LHCN-M2 (cell line): ENCODE measurements at regions not wholly inside any gene's neighbourhood (a gene's known extent, or its start where the extent isn't known, plus 50 kb on each side); places are given as distances from the start of the nearest gene placed in this dataset.

ENCODE experiments used
- DNase-seq: peaks from one replicate; pipeline ENCODE4 v3.0.0-alpha.2; 2012; ENCODE audit warnings: low read depth

- no peak for DNase-seq
These were observed 299.4 kb downstream of the TCERG1L start for GRCh38 chr10:131011936-131012640.

- DNase-seq: no peak
These were observed 298.9 kb downstream of the TCERG1L start for GRCh38 chr10:131012641-131012985.

GRCh38 chr10:131013281-131013912, 298.1 kb downstream of the TCERG1L start:
- no peak for DNase-seq

DNA sequence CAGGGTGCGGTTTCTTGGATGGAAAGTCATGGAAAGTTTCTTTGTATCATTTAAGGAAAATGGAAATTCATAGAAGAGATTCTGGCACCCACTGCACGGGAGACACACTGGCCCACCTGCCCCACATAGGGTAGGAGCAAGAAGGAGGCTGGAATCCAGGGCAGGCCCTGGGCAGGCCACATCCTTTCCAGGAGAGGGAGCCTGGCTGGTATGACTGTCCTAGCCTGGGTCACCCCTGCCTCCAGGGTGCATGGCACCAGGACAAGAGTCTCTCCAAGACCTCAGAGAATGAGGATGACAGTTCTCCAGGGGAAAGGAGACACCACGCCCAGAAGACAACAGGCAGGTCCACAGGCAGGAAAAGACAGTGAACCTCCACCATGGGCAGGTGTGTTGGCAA, 297.2 kb downstream of the TCERG1L start:
- no peak for DNase-seq

DNA sequence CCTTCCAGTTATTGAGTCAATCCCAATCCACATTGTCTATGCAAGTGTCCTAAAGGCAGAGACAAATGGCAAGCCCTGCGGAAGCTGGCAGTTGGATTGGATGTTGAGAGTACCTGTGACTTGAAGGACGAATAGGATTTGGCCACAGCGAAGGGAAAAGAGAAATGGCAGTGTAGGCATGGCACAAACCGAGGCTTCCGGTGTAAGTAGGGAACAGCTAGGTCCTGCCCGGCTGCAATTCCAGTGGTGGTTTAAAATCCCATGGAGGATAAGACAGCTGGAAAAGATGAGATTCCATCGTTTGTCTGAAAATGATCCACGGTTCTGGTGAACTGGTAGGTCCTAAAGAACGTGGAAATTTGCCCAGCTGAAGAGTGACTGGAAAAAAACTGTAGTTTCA, 296.2 kb downstream of the TCERG1L start:
- no peak for DNase-seq

DNA sequence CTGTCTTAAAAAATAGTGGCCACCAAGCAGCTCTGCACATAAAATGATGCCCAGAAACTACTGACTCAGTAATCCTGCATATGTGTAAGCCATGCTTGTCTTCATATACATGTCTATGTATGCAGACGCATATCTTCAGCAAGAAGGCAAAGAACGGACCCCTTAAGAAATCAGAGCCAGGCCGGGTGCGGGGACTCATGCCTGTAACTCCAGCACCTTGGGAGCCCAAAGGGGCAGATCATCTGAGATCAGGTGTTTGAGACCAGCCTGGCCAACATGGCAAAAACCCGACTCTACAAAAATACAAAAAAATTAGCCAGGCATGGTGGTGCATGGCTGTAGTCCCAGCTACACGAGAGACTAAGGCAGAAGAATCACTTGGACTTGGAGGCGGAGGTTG, 295.0 kb downstream of the TCERG1L start:
- DNase-seq: no peak

DNA sequence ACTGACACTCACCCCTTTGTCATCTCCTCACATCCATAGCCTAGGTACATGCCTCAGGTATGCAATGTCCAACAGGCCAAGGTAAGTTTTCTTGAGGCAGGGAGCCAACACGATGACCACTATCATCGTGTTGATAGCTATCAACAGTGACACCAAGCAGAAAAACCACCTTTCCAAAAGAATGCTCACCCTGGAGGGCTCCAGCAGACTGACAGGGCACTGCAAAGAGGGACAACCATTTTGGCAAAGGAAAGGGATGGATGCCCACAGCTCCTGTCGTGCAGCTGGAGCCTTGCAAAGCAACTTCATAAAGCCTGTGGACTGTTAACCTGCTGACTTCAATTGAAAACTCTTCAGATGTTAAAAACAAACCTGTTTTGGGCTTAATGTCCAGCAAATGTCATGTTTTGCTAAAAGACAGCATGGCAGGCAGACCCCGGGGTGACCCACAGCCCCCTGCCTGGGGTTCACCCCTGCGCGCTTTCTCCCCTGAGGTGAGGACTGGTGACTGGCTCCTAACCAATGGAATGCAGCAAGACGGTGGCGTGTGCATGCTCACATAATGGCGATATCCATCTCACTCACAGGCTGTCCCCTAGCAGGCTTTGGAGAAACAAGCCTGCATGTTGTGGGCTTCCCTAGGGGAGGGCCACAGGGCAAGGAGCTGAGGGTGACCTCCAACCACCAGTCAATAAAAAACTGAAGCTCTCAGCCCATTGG, 293.8 kb downstream of the TCERG1L start:
- DNase-seq: no peak

- no peak for DNase-seq
These were observed 292.5 kb downstream of the TCERG1L start for GRCh38 chr10:131018886-131019500.

DNA sequence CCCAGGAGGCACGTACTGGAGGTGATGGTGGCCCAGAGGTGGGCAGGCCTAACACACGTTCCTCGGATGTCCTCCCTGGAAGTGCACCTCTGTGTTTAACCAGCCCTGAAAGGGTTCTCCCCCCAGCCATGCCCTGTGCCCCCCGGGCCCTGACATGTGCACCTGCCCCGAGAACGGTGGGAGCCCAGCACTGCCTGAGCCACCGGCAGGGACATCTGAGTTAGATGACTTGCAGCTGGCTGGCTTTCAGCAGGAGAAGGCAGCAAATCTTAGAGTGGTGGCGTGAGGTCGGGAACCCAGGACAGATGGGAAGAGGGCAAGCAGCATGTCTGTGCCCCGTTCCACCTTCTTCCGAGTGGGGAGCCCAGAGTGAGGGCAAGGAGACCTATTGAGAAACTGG, 291.8 kb downstream of the TCERG1L start:
- DNase-seq: no peak

- no peak for DNase-seq
These were observed 290.7 kb downstream of the TCERG1L start for GRCh38 chr10:131020775-131021174.

GRCh38 chr10:131021246-131021895, 290.1 kb downstream of the TCERG1L start:
- DNase-seq: no peak

- DNase-seq: no peak
These were observed 289.6 kb downstream of the TCERG1L start for GRCh38 chr10:131021969-131022368.

DNA sequence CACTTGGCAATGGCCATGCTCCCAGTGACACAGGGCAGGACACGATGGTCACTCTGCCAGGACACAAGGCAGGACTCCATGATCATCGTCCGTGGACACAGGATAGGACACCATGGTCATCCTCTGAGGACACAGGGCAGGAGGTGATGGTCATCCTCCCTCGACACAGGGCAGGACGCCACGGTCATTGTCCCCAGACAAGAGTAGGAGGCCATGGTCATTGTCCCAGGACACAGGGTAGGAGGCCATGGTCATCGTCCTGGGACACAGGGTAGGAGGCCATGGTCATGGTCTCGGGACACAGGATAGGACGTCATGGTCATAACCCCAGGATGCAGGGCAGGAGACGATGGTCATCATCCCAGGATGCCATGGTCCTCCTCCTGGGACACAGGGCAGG, 289.2 kb downstream of the TCERG1L start:
- DNase-seq: no peak

DNA sequence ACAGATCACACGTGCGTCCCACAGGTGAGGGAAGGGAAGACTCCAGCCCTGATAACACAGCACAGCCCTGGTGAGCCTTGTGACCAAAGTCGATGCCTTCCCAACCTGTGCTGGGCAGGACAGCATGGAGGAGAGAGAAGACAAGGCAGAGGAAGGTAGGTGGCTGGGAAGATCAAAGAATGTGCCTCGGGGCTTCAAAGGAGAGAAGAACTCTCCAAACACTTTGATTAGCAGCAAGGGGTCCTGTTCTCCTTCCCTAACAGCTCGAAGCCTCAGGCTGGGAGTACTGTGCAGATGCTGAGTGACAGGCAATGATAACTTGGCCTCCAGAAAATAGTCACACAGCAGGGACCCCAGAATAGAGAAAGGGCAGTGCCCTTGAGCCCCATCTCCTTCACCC, 288.5 kb downstream of the TCERG1L start:
- no peak for DNase-seq

DNA sequence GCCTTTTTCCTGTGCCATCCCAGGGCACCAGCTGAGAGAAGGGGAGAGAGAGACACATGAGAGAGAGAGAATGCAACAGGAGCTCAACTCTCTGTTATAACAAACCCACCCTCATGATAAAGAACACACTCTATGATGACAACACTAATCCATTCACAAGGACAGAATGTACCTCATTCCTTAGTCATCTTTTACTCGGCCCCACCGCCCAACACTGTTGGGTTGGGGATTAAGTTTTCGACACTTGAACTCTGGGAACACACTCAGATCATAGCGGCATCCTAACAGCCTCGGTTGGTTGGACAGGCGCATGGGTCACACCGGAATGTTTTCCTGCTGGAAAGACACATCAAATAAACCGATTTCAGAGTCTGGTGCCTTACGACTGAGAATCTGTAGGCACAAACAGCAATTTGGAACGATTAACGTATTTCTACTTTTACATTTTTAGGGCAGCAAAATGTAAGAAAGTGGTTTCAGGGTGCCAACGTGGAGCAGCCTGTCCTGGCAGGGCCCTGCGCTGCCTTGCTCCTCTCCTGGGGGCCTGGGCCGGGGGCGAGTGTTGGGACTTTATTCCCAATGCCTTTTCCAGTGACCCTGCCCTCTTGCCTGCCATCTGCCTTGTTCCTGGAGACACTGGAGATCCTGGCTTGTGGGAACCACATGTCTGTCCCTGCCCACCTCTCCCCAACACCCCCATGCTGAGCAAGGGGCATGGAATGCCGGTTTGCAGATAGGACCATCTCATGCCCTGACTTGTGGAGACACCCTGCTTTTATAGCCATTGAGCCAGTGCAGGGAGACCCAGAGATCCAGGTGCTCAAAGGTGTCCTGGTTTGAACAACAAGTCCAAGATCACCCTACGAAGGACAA, 287.0 kb downstream of the TCERG1L start:
- no peak for DNase-seq

- no peak for DNase-seq
These were observed 286.2 kb downstream of the TCERG1L start for GRCh38 chr10:131025333-131025732.

DNA sequence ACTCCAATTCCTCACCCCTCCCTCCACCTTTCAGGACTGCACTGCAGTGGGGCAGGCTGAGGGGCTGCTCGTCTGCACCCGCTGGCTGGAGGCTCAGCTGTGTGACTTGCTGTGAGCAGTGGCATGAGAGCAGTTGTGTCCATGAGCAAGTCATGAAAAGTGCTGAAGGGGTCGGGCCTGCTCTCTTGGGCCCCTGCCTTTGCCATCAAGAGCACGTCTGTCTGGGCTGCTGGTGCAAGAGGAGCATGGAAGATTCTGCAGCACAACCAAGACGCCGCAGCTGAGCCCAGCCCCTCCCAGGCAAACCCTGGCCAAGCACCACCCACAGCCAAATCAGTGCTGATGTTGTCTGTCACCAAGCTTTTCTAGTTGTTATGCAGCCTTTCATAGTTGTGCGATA, 284.3 kb downstream of the TCERG1L start:
- no peak for DNase-seq

DNA sequence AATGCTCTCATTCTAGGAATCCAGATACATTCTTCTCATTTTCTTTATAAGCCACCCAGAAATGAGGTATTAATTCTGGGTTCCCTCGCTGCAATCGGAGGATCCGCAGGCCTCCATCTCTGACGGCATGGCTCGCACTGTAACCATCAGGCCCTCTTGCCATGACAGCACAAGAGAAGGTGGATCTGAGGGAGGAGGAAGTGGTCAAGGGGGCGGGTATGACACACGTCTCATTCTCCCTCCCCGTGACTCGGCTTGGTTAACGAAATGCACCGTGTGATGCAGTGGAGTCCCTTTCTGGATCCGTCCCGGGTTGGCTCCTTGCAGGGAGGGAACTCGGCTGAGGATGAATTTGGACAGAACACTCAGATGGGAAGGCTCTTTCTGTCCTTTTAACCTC, 280.2 kb downstream of the TCERG1L start:
- DNase-seq: no peak

DNA sequence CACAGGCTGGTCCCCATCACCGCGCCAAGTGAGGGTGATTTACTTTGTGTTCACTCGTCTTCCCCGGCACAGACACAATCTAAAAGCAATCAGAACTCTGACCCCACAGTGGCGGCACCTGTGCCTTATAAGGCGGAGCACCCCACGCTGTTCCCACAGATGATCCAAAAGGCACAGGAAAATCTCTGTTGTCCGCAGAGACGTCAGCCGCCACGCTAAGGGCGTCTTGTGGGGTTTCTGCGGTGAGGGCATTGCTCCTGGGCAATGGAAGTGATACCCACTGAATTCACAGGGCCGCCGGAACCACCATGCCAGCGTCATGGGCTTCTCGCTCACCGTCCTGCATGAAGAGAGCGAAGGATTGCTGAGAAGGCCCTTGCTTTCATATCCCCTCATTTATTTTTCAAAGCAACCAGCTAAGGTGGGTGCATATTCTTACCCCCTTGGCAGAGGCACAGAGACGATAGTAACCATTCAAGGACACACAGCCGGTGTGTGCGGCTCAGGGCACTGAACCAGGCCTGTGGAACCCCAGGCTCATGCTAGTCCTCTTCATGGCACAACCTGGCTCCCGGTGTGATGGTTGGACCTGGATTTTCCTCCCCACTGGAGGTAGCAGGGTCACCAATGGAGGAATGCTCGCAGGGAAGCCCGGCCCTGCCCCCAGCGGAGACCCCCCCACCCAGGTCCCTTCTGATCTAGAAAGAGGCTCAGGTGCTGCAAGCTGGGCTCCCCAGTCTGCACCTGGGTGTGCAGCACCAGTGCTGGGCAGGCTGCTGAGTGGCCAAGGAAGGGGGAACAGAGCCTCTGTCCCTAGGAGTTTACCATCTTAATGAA, 279.0 kb downstream of the TCERG1L start:
- no peak for DNase-seq
